SK-N-MC (cell line): ENCODE measurements at regions not wholly inside any gene's neighbourhood (a gene's known extent, or its start where the extent isn't known, plus 50 kb on each side); places are given as distances from the start of the nearest gene placed in this dataset.

ENCODE experiments used
- DNase-seq: peaks from one replicate; pipeline ENCODE4 v3.0.0-alpha.2; 2011; ENCODE audit warnings: low read depth, low spot score
- H3K27ac ChIP-seq: fragments of 200-600 bp; sonication (generic); 2 replicates; pipeline ENCODE4 v1.5.1; 2016; ENCODE audit warnings: mixed run types
- H3K36me3 ChIP-seq: fragments of 200-600 bp; sonication (generic); 2 replicates; pipeline ENCODE4 v1.6.1; 2017; ENCODE audit warnings: antibody characterized with exemption, low read length, mixed read lengths; ENCODE audit not compliant: insufficient read depth
- H3K4me3 ChIP-seq: fragments of 200-600 bp; sonication (generic); 2 replicates; pipeline ENCODE4 v1.5.1; 2016
- H3K9ac ChIP-seq: fragments of 200-600 bp; sonication (generic); 2 replicates; pipeline ENCODE4 v1.8.0; 2017; ENCODE audit warnings: mixed run types, mixed read lengths; ENCODE audit not compliant: insufficient read length
- H3K9me3 ChIP-seq: fragments of 200-600 bp; sonication (generic); 2 replicates; pipeline ENCODE4 v1.6.1; 2017; ENCODE audit warnings: low read depth, mild to moderate bottlenecking, antibody characterized with exemption, low read length, moderate library complexity, mixed read lengths
- EZH2 ChIP-seq: fragments of 200-600 bp; sonication (generic); IDR thresholded peaks from one replicate; pipeline ENCODE4 v1.6.1; 2017; ENCODE audit warnings: antibody characterized with exemption
- FOXP2 ChIP-seq: optimal IDR thresholded peaks from 2 replicates; pipeline ENCODE3; 2011; ENCODE audit warnings: mild to moderate bottlenecking, moderate library complexity; ENCODE audit not compliant: insufficient read depth; ENCODE audit errors: extremely low read length, control extremely low read depth
- POLR2AphosphoS5 ChIP-seq: IDR thresholded peaks from 2 replicates; pipeline ENCODE4 v1.6.1; 2012; ENCODE audit warnings: mild to moderate bottlenecking, low read depth, low read length, borderline replicate concordance

- H3K27ac ChIP-seq: no peak overlapping the region
- H3K4me3 ChIP-seq: no peak overlapping the region
- DNase-seq: no peak
- H3K9ac ChIP-seq: no peak overlapping the region
- H3K9me3 ChIP-seq: no peaks in the 10 kb centered on the region
- TF ChIP-seq POLR2AphosphoS5 (no peak), EZH2 (no peak), FOXP2 (no peak)
- H3K36me3 ChIP-seq: no peaks in the 10 kb centered on the region
These were observed 203.0 kb upstream of the PCSK2 start for GRCh38 chr20:17023806-17024205.

GRCh38 chr20:17024513-17025119 is 202.2 kb upstream of the PCSK2 start:
- H3K4me3 ChIP-seq: no peak overlapping the region
- no peak overlapping the region for H3K9ac ChIP-seq
- TF ChIP-seq FOXP2 (no peak), EZH2 (no peak), POLR2AphosphoS5 (no peak)
- H3K27ac ChIP-seq: no peak overlapping the region
- no peak for DNase-seq
- no peaks in the 10 kb centered on the region for H3K9me3 ChIP-seq
- no peaks in the 10 kb centered on the region for H3K36me3 ChIP-seq

- no peak overlapping the region for H3K4me3 ChIP-seq
- H3K27ac ChIP-seq: no peak overlapping the region
- DNase-seq: no peak
- H3K9me3 ChIP-seq: no peaks in the 10 kb centered on the region
- TF ChIP-seq EZH2 (no peak), POLR2AphosphoS5 (no peak), FOXP2 (no peak)
- H3K9ac ChIP-seq: no peak overlapping the region
- H3K36me3 ChIP-seq: no peaks in the 10 kb centered on the region
These were observed 200.5 kb upstream of the PCSK2 start for GRCh38 chr20:17026346-17026745.

- Histone ChIP-seq H3K9me3 (no peaks in the 10 kb centered on the region), H3K9ac (no peak overlapping the region), H3K27ac (no peak overlapping the region), H3K4me3 (no peak overlapping the region), H3K36me3 (no peaks in the 10 kb centered on the region)
- TF ChIP-seq POLR2AphosphoS5 (no peak), EZH2 (no peak), FOXP2 (no peak)
- no peak for DNase-seq
These were observed 197.1 kb upstream of the PCSK2 start for GRCh38 chr20:17029698-17030097.

- H3K9ac ChIP-seq: no peak overlapping the region
- H3K9me3 ChIP-seq: no peaks in the 10 kb centered on the region
- no peak overlapping the region for H3K4me3 ChIP-seq
- no peak for DNase-seq
- no peak for TF ChIP-seq EZH2
- TF ChIP-seq FOXP2: no peak
- TF ChIP-seq POLR2AphosphoS5: no peak
- no peak overlapping the region for H3K27ac ChIP-seq
- no peaks in the 10 kb centered on the region for H3K36me3 ChIP-seq
These were observed 190.3 kb upstream of the PCSK2 start for GRCh38 chr20:17036541-17036940.

GRCh38 chr20:17042122-17042521 is 184.7 kb upstream of the PCSK2 start:
- Histone ChIP-seq H3K27ac (no peak overlapping the region), H3K36me3 (no peaks in the 10 kb centered on the region), H3K4me3 (no peak overlapping the region), H3K9me3 (no peaks in the 10 kb centered on the region), H3K9ac (no peak overlapping the region)
- no peak for DNase-seq
- TF ChIP-seq EZH2 (no peak), POLR2AphosphoS5 (no peak), FOXP2 (no peak)

- no peak for DNase-seq
- Histone ChIP-seq H3K27ac (no peak overlapping the region), H3K4me3 (no peak overlapping the region), H3K36me3 (no peaks in the 10 kb centered on the region), H3K9me3 (no peaks in the 10 kb centered on the region), H3K9ac (no peak overlapping the region)
- no peak for TF ChIP-seq FOXP2
- no peak for TF ChIP-seq POLR2AphosphoS5
- no peak for TF ChIP-seq EZH2
These were observed 183.5 kb upstream of the PCSK2 start for GRCh38 chr20:17043323-17043722.

GRCh38 chr20:17044891-17045290 is 181.9 kb upstream of the PCSK2 start:
- no peak for TF ChIP-seq FOXP2
- TF ChIP-seq EZH2: no peak
- no peak for TF ChIP-seq POLR2AphosphoS5
- DNase-seq: no peak
- Histone ChIP-seq H3K36me3 (no peaks in the 10 kb centered on the region), H3K4me3 (no peak overlapping the region), H3K9ac (no peak overlapping the region), H3K27ac (no peak overlapping the region), H3K9me3 (no peaks in the 10 kb centered on the region)

- no peak overlapping the region for H3K4me3 ChIP-seq
- H3K9ac ChIP-seq: no peak overlapping the region
- no peak for TF ChIP-seq POLR2AphosphoS5
- H3K27ac ChIP-seq: no peak overlapping the region
- no peaks in the 10 kb centered on the region for H3K36me3 ChIP-seq
- no peaks in the 10 kb centered on the region for H3K9me3 ChIP-seq
- no peak for DNase-seq
These were observed 167.4 kb upstream of the PCSK2 start for GRCh38 chr20:17059465-17059864.

GRCh38 chr20:17061715-17062114 is 165.1 kb upstream of the PCSK2 start:
- H3K9me3 ChIP-seq: no peaks in the 10 kb centered on the region

More at GRCh38 chr20:17061715-17062114, 165.1 kb upstream of the PCSK2 start:
- no peak overlapping the region for H3K4me3 ChIP-seq
- no peak overlapping the region for H3K27ac ChIP-seq
- DNase-seq: no peak
- TF ChIP-seq EZH2: no peak
- TF ChIP-seq POLR2AphosphoS5: no peak
- TF ChIP-seq FOXP2: no peak
- H3K36me3 ChIP-seq: no peaks in the 10 kb centered on the region
- H3K9ac ChIP-seq: no peak overlapping the region
